CD4-positive, alpha-beta T cell (primary cell): ENCODE measurements at regions not wholly inside any gene's neighbourhood (a gene's known extent, or its start where the extent isn't known, plus 50 kb on each side); places are given as distances from the start of the nearest gene placed in this dataset.

Experiments used
- ATAC-seq: fragments of 200-7000 bp; cut with Tn5 transposase; one replicate; pipeline ENCODE4 v1.10.0; 2022; ENCODE audit warnings: mild to moderate bottlenecking; ENCODE audit not compliant: poor library complexity
- CTCF ChIA-PET: fragments of 350-600 bp; sonication (Branson Sonifier 250); formaldehyde crosslinking; loops from one replicate; lab custom pipeline; 2021; ENCODE audit warnings: antibody characterized with exemption, inconsistent platforms; lab: Charles Lee
- POLR2A ChIA-PET: fragments of 350-600 bp; sonication (Branson Sonifier 250); formaldehyde crosslinking; loops from one replicate; lab custom pipeline; 2021; ENCODE audit warnings: antibody characterized with exemption, inconsistent platforms; lab: Charles Lee
- DNase-seq, 14 experiments: peaks; one replicate each; pipeline ENCODE4 v3.0.0-alpha.2; 2013 to 2020; ENCODE audit warnings: mixed read lengths in 2 of 14
- H3K27ac ChIP-seq, 2 donors: one replicate each; pipeline versions ENCODE4 v1.5.1 to v1.7.0; 2013; ENCODE audit warnings: low read length in 2 of 2, low read depth in 1 of 2, mild to moderate bottlenecking in 1 of 2
- H3K27me3 ChIP-seq, 2 experiments: 1 replicate in 1 of 2; 2 replicates in 1 of 2; pipeline versions ENCODE4 v1.6.1 to v1.7.0; 2013; ENCODE audit warnings: low read length in 2 of 2, control low read depth in 1 of 2, mild to moderate bottlenecking in 1 of 2, moderate library complexity in 1 of 2; ENCODE audit not compliant: insufficient read depth in 2 of 2, control insufficient read depth in 1 of 2
- H3K36me3 ChIP-seq: one replicate; pipeline ENCODE4 v1.6.1; 2013; ENCODE audit warnings: low read length, control low read depth; ENCODE audit not compliant: insufficient read depth
- H3K4me1 ChIP-seq: one replicate; pipeline ENCODE4 v1.6.1; 2013; ENCODE audit warnings: low read length, control low read depth; ENCODE audit not compliant: insufficient read depth
- H3K4me3 ChIP-seq: one replicate; pipeline ENCODE4 v1.5.1; 2013; ENCODE audit warnings: mild to moderate bottlenecking, low read length, moderate library complexity
- H3K9me3 ChIP-seq, 2 experiments: 1 replicate in 1 of 2; 2 replicates in 1 of 2; pipeline versions ENCODE4 v1.6.1 to v1.7.0; 2013; ENCODE audit warnings: low read length in 2 of 2, mild to moderate bottlenecking in 2 of 2, control low read depth in 1 of 2, moderate library complexity in 1 of 2; ENCODE audit not compliant: control insufficient read depth in 1 of 2, insufficient read depth in 1 of 2
- H3K27ac Mint-ChIP-seq: one replicate; pipeline ENCODE4 v1.8.0; 2020; ENCODE audit warnings: mixed read lengths
- H3K27me3 Mint-ChIP-seq: one replicate; pipeline ENCODE4 v1.8.0; 2021; ENCODE audit warnings: mixed read lengths
- H3K36me3 Mint-ChIP-seq: one replicate; pipeline ENCODE4 v1.8.0; 2021; ENCODE audit warnings: low read depth, mixed read lengths
- H3K4me1 Mint-ChIP-seq: one replicate; pipeline ENCODE4 v1.8.0; 2021; ENCODE audit warnings: low read depth, mixed read lengths
- H3K4me3 Mint-ChIP-seq: one replicate; pipeline ENCODE4 v1.8.0; 2020; ENCODE audit warnings: mild to moderate bottlenecking, mixed read lengths
- H3K9me3 Mint-ChIP-seq: one replicate; pipeline ENCODE4 v1.8.0; 2020; ENCODE audit warnings: mixed read lengths
- intact Hi-C, 2 experiments: fragments of 100-400 bp; cut with DNase I in 1 of 2; cut with micrococcal nuclease in 1 of 2; formaldehyde crosslinking; loops; one replicate each; pipeline versions ENCODE4 v1.15.1 to v1.9.0; 2023 to 2025; cut with DNase I, micrococcal nuclease
- TF ChIP-seq, protein P1 (sequence below): fragments of 200-600 bp; IDR thresholded peaks from one replicate; pipeline ENCODE4 v1.8.0; 2022; ENCODE audit warnings: antibody characterized with exemption, mild to moderate bottlenecking

DNA sequence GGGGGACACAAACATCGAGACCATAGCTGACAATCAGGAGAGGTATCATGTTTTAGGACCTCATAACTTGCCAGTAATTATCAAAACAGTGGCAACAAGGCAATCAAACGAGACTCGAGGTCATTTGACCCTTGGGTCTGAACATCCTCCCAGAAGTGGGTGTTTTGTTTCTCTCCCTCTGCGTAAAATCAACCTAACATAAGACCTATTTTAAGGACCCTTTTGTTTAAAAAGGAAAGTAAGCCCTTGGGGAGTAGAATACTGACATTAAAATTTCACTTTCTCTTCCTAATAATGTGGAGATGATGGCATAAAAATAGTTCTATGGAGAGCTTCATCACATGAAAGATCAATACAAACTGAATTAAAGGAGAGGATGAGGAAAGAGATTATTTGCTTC lies 106.2 kb upstream of the PUDP start:
- DNase-seq (no peak), ATAC-seq (no peak)
- H3K4me1 ChIP-seq: no peaks in the 10 kb centered on the region
- Mint-ChIP-seq H3K36me3 (peaks cover 46% of the 10 kb centered on the region), H3K9me3 (no peaks in the 10 kb centered on the region), H3K27ac (no peak overlapping the region), H3K4me3 (no peak overlapping the region), H3K27me3 (no peaks in the 10 kb centered on the region), H3K4me1 (no peaks in the 10 kb centered on the region)
- POLR2A ChIA-PET: no interaction called here
- H3K4me3 ChIP-seq: no peak overlapping the region
- CTCF ChIA-PET: interaction anchor here (0.7 kb wide), 1 partner anchor 19 kb away, joined by 3 read pairs; no protein-coding TSS in a partner anchor
- no peak overlapping the region for H3K27ac ChIP-seq
- H3K36me3 ChIP-seq: no peaks in the 10 kb centered on the region
- H3K27me3 ChIP-seq: no peaks in the 10 kb centered on the region
- TF ChIP-seq, protein P1, sequence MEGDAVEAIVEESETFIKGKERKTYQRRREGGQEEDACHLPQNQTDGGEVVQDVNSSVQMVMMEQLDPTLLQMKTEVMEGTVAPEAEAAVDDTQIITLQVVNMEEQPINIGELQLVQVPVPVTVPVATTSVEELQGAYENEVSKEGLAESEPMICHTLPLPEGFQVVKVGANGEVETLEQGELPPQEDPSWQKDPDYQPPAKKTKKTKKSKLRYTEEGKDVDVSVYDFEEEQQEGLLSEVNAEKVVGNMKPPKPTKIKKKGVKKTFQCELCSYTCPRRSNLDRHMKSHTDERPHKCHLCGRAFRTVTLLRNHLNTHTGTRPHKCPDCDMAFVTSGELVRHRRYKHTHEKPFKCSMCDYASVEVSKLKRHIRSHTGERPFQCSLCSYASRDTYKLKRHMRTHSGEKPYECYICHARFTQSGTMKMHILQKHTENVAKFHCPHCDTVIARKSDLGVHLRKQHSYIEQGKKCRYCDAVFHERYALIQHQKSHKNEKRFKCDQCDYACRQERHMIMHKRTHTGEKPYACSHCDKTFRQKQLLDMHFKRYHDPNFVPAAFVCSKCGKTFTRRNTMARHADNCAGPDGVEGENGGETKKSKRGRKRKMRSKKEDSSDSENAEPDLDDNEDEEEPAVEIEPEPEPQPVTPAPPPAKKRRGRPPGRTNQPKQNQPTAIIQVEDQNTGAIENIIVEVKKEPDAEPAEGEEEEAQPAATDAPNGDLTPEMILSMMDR: no peak
- peaks cover 2 to 4% of the 10 kb centered on the region in 2 experiments for H3K9me3 ChIP-seq
- intact Hi-C loops: no loop called here

DNA sequence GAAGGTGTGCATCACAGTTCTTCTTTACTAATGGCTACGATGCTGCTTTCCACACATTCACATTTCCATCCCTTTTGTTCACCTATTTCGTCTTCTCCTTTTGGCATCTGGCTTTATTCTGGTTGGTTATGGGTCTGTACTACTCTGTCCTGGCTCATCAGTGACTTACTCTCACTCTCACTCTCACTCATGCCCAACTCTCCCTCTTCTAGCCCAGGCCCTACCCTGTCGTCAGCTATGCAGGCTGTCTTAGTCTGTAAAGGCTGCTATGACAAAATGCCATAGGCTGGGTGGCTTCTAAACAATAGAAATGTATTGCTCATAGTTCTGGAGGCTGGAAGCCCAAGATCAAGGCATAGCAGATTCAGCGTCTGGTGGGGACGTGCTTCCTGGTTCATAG lies 105.6 kb upstream of the PUDP start:
- H3K27ac ChIP-seq: no peak overlapping the region

DNA sequence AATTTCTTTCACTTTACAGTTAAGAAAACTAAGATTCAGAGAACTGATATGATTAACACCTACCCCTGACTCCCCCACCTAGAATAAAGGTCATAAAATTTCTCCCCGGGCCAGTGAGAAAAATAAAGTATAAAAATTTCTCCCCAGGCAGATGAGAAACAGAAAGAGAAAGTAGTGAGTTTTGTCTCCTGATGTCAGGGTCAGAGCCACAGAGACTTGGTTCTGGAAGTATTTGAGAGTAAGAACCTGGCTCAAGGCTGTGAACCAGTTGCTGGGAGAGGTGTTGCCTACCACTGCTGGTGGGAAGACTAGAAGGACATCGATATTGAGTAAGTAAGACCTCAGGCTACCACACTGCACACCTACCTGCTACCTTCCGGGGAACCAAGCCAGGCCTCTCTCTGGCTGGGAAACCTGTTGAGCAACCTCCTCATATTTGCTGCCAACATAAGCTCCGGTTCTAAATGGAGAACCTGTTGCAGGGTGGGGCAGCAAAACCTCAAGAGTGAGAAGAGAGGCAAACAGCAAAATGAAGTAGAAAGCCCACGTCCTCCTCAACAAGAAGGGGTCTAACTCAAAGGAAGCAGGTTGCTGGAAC lies 104.2 kb upstream of the PUDP start:
- no peak for DNase-seq
- Histone ChIP-seq H3K4me1 (no peaks in the 10 kb centered on the region), H3K36me3 (no peaks in the 10 kb centered on the region), H3K27ac (no peak overlapping the region), H3K9me3 (peaks cover 3 to 4% of the 10 kb centered on the region in 2 experiments), H3K4me3 (no peak overlapping the region), H3K27me3 (no peaks in the 10 kb centered on the region)
- TF ChIP-seq, protein P1: no peak
- no peak for ATAC-seq
- Mint-ChIP-seq H3K4me1 (no peaks in the 10 kb centered on the region), H3K9me3 (peaks cover 2% of the 10 kb centered on the region), H3K36me3 (peaks cover 29% of the 10 kb centered on the region), H3K4me3 (no peak overlapping the region), H3K27ac (no peak overlapping the region), H3K27me3 (no peaks in the 10 kb centered on the region)
- CTCF ChIA-PET: no interaction called here
- intact Hi-C loops: no loop called here
- POLR2A ChIA-PET: no interaction called here

More for the DNA sequence above, 105.6 kb upstream of the PUDP start:
- peaks cover 40% of the 10 kb centered on the region for H3K36me3 Mint-ChIP-seq
- H3K9me3 Mint-ChIP-seq: no peaks in the 10 kb centered on the region
- ATAC-seq (no peak), DNase-seq (no peak)
- CTCF ChIA-PET: no interaction called here
- POLR2A ChIA-PET: no interaction called here
- no peak overlapping the region for H3K27ac Mint-ChIP-seq
- intact Hi-C loops: no loop called here
- Histone ChIP-seq H3K4me3 (no peak overlapping the region), H3K36me3 (no peaks in the 10 kb centered on the region), H3K27me3 (no peaks in the 10 kb centered on the region), H3K4me1 (no peaks in the 10 kb centered on the region), H3K9me3 (peaks cover 3 to 4% of the 10 kb centered on the region in 2 experiments)
- no peaks in the 10 kb centered on the region for H3K4me1 Mint-ChIP-seq
- H3K27me3 Mint-ChIP-seq: no peaks in the 10 kb centered on the region
- TF ChIP-seq, protein P1: no peak
- H3K4me3 Mint-ChIP-seq: no peak overlapping the region
